ENCODE measurements at regions not wholly inside any gene's neighbourhood (a gene's known extent, or its start where the extent isn't known, plus 50 kb on each side); places are given as distances from the start of the nearest gene placed in this dataset.

DNA sequence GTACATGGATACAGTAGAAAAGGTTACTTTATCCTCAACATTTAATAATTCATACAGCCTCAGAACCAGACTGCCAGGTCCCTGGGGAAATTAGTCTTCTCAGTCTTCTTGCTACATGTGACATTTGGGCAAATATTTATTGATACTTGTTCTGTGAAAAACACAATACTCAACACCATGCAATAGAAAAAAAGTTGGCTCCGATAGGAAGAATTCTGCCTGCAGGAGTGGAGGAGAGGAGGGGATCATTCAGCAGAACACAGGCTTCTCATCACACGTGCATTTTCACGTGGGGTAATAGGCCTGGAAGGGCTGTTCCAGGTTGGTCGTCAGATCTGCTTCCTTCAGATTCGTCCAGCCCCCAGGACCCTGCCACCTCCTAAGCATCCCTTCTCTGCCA is 58.4 kb upstream of the ACKR3 start:
- peaks cover 29% of the 10 kb centered on the region for H3K27me3 Mint-ChIP-seq
- H3K27ac Mint-ChIP-seq: no peak overlapping the region
- H3K36me3 Mint-ChIP-seq (ENCODE audit: low read depth): no peaks in the 10 kb centered on the region
- intact Hi-C loops (cut with micrococcal nuclease): loop anchor here (10.0 kb wide), 1 partner anchor 156 kb away; no protein-coding TSS in a partner anchor
- no peak overlapping the region for H3K4me3 Mint-ChIP-seq
- peaks cover 5% of the 10 kb centered on the region for H3K4me1 Mint-ChIP-seq (ENCODE audit: low read depth)
- H3K9me3 Mint-ChIP-seq: no peaks in the 10 kb centered on the region

DNA sequence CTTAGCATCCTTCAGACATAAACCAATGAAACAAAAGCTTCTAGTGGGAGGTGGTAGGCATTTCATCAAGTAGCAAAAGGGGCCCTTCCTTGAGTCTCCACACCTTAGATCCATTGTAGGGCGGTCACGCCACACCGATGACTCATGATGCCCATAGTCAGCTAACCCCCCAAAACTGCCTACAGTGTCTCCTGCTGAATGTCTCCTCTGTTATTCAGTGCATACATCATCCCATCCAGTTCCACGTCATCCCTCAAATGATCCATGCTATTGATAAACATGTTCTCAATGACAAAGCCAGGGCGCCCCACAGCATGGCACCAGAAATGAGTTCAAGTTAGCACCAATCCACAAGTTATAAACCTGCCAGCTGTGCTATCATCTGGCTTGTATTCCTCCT is 57.4 kb upstream of the ACKR3 start:
- H3K4me1 Mint-ChIP-seq (ENCODE audit: low read depth): peaks cover under 1% of the 10 kb centered on the region
- no peaks in the 10 kb centered on the region for H3K9me3 Mint-ChIP-seq
- peaks cover 19% of the 10 kb centered on the region for H3K27me3 Mint-ChIP-seq
- H3K27ac Mint-ChIP-seq: no peak overlapping the region
- H3K36me3 Mint-ChIP-seq (ENCODE audit: low read depth): no peaks in the 10 kb centered on the region
- H3K4me3 Mint-ChIP-seq: no peak overlapping the region
- intact Hi-C loops (cut with micrococcal nuclease): loop anchor here (10.0 kb wide), 1 partner anchor 157 kb away; no protein-coding TSS in a partner anchor

DNA sequence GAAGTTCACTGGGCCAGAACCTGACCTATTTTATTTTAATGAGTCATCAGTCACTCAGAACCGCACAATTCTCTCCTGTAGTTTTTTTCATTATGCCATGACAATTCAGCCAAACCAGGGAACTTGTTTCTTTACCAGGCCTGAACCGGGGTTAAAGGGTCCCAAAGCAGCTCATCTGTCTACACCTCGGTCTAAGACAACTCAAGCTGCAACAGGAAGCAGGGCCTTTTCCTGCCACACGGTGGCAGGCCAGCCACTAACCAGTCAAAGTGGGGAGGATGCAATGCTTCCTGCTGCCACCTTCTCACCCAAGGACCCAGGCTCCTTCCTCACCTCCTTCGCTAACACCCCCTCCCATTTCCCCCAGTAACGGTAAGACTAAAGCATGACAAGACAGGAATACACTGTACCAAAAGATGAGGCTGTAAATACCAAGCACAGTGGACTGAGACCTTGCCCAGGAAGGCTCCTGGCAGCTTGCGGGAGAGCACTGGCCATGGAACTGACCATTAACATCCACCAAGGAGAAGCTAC is 56.7 kb upstream of the ACKR3 start:
- Mint-ChIP-seq H3K4me1 (ENCODE audit: low read depth) (no peaks in the 10 kb centered on the region), H3K27ac (no peak overlapping the region), H3K27me3 (peaks cover 14% of the 10 kb centered on the region), H3K9me3 (no peaks in the 10 kb centered on the region), H3K36me3 (ENCODE audit: low read depth) (no peaks in the 10 kb centered on the region), H3K4me3 (no peak overlapping the region)
- intact Hi-C loops (cut with micrococcal nuclease): loop anchor here (1.0 to 10.0 kb wide), 4 partner anchors 56 to 547 kb away; partner anchors contain the start of gene ACKR3

DNA sequence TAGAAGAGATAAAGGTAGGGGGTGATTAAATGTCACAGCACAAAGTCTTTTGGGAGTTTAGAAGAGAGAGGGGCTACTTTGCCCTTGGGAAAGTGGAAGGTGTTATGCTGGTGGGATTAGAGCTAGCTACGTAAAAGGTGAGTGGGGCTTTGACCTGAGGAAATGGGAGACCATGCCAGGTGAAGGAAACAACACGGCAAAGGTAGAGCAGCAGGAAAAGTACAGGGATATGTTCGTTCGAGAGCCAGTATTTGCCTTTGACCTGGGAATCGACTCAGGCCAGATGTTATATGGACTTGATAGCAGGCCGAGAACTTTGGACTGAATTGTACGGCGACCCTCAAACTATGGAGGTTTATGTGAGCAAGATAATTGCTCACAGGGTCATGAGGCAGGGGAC is 55.7 kb upstream of the ACKR3 start:
- peaks cover 5% of the 10 kb centered on the region for H3K27me3 Mint-ChIP-seq
- H3K4me3 Mint-ChIP-seq: no peak overlapping the region
- H3K36me3 Mint-ChIP-seq (ENCODE audit: low read depth): no peaks in the 10 kb centered on the region
- no peaks in the 10 kb centered on the region for H3K4me1 Mint-ChIP-seq (ENCODE audit: low read depth)
- intact Hi-C loops (cut with micrococcal nuclease): loop anchor here (1.0 to 10.0 kb wide), 4 partner anchors 55 to 546 kb away; partner anchors contain the start of gene ACKR3
- no peak overlapping the region for H3K27ac Mint-ChIP-seq
- no peaks in the 10 kb centered on the region for H3K9me3 Mint-ChIP-seq

DNA sequence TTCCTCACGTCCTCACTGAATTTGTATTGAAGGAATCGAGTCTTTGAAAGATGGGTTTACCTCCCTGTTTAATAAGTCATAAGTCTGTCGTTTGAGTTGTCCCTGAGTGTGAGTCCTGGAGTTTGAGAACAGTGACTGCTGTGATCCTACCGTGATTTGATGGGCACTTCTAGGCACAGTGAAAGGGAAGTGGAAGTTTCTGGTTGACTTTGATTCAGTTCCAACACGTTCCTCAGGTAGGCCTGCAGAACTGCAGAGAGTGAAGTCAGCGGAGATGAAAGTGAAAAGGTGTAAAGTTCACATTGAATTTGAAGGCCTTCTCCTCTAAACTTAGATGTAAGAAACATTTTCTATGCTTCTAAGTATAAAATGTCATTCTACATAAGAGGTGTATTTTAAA is 52.9 kb upstream of the ACKR3 start:
- no peaks in the 10 kb centered on the region for H3K36me3 Mint-ChIP-seq (ENCODE audit: low read depth)
- H3K27me3 Mint-ChIP-seq: peaks cover 4% of the 10 kb centered on the region
- no peaks in the 10 kb centered on the region for H3K9me3 Mint-ChIP-seq
- intact Hi-C loops (cut with micrococcal nuclease): loop anchor here (10.0 kb wide), 1 partner anchor 162 kb away; no protein-coding TSS in a partner anchor
- H3K27ac Mint-ChIP-seq: no peak overlapping the region
- no peaks in the 10 kb centered on the region for H3K4me1 Mint-ChIP-seq (ENCODE audit: low read depth)
- H3K4me3 Mint-ChIP-seq: no peak overlapping the region

DNA sequence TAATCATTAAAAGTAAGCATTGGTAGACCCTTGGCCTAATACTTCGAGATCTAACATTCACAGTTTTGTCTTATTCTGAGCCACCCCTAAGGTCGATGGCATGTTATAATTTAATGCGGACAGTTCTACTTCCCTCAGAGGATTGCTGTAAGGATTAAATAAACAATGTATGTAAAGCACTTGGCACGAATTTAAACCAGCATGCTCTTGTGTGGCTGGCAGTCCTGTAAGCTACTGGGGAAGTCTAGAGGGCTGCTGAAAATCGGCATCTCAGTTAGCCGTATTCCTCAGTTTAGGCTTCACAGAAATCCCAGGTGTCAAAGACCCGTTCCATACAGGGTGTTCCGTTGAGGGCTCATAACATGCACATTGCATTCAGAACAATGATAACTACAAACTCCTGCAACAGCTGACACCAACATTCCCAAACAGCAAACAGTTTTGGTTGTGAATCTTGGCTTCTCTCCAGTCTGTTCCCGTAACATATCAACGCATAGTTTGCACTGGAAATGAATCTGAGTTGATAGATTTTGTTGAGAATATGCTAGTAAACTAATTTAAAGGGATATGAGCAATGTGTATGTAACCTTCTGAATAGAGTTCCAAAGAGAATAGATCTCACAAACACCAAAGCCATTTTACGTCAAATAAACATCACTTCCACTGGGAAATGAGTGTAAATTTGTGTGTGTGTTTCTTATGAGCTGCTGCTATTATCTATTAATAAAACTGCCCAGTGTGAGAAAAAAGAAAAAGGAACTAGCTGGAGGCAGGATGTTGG is 52.2 kb upstream of the ACKR3 start:
- Mint-ChIP-seq H3K27me3 (peaks cover 4% of the 10 kb centered on the region), H3K4me3 (no peak overlapping the region), H3K9me3 (no peaks in the 10 kb centered on the region), H3K36me3 (ENCODE audit: low read depth) (no peaks in the 10 kb centered on the region), H3K27ac (no peak overlapping the region), H3K4me1 (ENCODE audit: low read depth) (no peaks in the 10 kb centered on the region)
- intact Hi-C loops (cut with micrococcal nuclease): loop anchor here (10.0 kb wide), 1 partner anchor 163 kb away; no protein-coding TSS in a partner anchor
